ENCODE measurements at regions not wholly inside any gene's neighbourhood (a gene's known extent, or its start where the extent isn't known, plus 50 kb on each side); places are given as distances from the start of the nearest gene placed in this dataset.

- no peak overlapping the region for H3K4me3 ChIP-seq (ENCODE audit: control insufficient read depth, low read depth, low read length)
- DNase-seq (ENCODE audit: low read depth): peak; percentile 7
- TF ChIP-seq CTCF (conservative IDR thresholded peaks at IDR 0.05; ENCODE audit: control insufficient read depth, insufficient read depth, low read depth, low read length): no peak
Observed at GRCh38 chr11:80165744-80166143, 724.9 kb upstream of the TENM4 start.

- no peak overlapping the region for H3K4me3 ChIP-seq (ENCODE audit: control insufficient read depth, low read depth, low read length)
- no peak for TF ChIP-seq CTCF (conservative IDR thresholded peaks at IDR 0.05; ENCODE audit: control insufficient read depth, insufficient read depth, low read depth, low read length)
- no peak for DNase-seq (ENCODE audit: low read depth)
Observed at GRCh38 chr11:80163441-80163840, 722.6 kb upstream of the TENM4 start.

- no peak for TF ChIP-seq CTCF (conservative IDR thresholded peaks at IDR 0.05; ENCODE audit: control insufficient read depth, insufficient read depth, low read depth, low read length)
- DNase-seq (ENCODE audit: low read depth): no peak
- no peak overlapping the region for H3K4me3 ChIP-seq (ENCODE audit: control insufficient read depth, low read depth, low read length)
Observed at GRCh38 chr11:80163011-80163410, 722.2 kb upstream of the TENM4 start.

GRCh38 chr11:80162387-80162786 lies 721.6 kb upstream of the TENM4 start:
- no peak for DNase-seq (ENCODE audit: low read depth)
- no peak for TF ChIP-seq CTCF (conservative IDR thresholded peaks at IDR 0.05; ENCODE audit: control insufficient read depth, insufficient read depth, low read depth, low read length)
- H3K4me3 ChIP-seq (ENCODE audit: control insufficient read depth, low read depth, low read length): no peak overlapping the region

- no peak overlapping the region for H3K4me3 ChIP-seq (ENCODE audit: control insufficient read depth, low read depth, low read length)
- no peak for TF ChIP-seq CTCF (conservative IDR thresholded peaks at IDR 0.05; ENCODE audit: control insufficient read depth, insufficient read depth, low read depth, low read length)
- DNase-seq (ENCODE audit: low read depth): no peak
Observed at GRCh38 chr11:80157447-80157846, 716.6 kb upstream of the TENM4 start.

- H3K4me3 ChIP-seq (ENCODE audit: control insufficient read depth, low read depth, low read length): no peak overlapping the region
- DNase-seq (ENCODE audit: low read depth): no peak
- no peak for TF ChIP-seq CTCF (conservative IDR thresholded peaks at IDR 0.05; ENCODE audit: control insufficient read depth, insufficient read depth, low read depth, low read length)
Observed at GRCh38 chr11:80156062-80156461, 715.2 kb upstream of the TENM4 start.

GRCh38 chr11:80155412-80156017 lies 714.7 kb upstream of the TENM4 start:
- no peak overlapping the region for H3K4me3 ChIP-seq (ENCODE audit: control insufficient read depth, low read depth, low read length)
- peak; percentile 37 for DNase-seq (ENCODE audit: low read depth)
- TF ChIP-seq CTCF (conservative IDR thresholded peaks at IDR 0.05; ENCODE audit: control insufficient read depth, insufficient read depth, low read depth, low read length): peak; percentile 64

Measured in fibroblast of mammary gland (primary cell).